Loucy (cell line): ENCODE measurements at regions not wholly inside any gene's neighbourhood (a gene's known extent, or its start where the extent isn't known, plus 50 kb on each side); places are given as distances from the start of the nearest gene placed in this dataset.

ENCODE experiments used
- CTCF ChIP-seq: fragments of 200-600 bp; sonication (generic); conservative IDR thresholded peaks from 2 replicates; pipeline ENCODE4 v1.5.1; 2014; ENCODE audit warnings: mild to moderate bottlenecking, antibody characterized with exemption, low read length
- EZH2phosphoT487 ChIP-seq: fragments of 200-600 bp; IDR thresholded peaks from 2 replicates; pipeline ENCODE4 v1.6.1; 2018; ENCODE audit warnings: antibody characterized with exemption, mild to moderate bottlenecking, moderate library complexity, borderline replicate concordance

- no peak for TF ChIP-seq CTCF
- TF ChIP-seq EZH2phosphoT487 = no peak
Observed at GRCh38 chr7:93632371-93632770, 57.8 kb upstream of the CALCR start.
